HG03139 (cell line): ENCODE measurements at regions not wholly inside any gene's neighbourhood (a gene's known extent, or its start where the extent isn't known, plus 50 kb on each side); places are given as distances from the start of the nearest gene placed in this dataset.

Experiments
- ATAC-seq: cut with Tn5 transposase; IDR thresholded peaks from one replicate; pipeline ENCODE4 v1.9.1; 2021; ENCODE audit not compliant: unreplicated experiment

DNA sequence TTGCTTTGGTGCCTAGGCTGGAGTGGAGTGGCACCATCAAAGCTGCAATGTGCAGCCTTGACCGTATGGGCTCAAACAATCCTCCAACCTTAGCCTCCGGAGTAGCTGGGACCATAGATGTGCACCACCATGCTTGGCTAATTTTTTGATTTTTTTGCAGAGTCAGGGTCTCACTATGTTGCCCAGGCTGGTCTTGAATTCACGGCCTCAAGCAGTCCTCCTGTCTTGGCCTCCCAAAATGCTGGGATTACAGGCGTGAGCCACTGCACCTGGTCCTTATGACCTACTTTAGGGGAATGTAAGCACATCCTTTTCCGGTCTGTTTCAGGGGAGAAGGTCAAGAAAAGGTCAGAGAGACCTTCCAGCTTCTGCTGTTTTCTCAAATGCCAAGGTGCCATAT, 53.4 kb upstream of the SPRED2 start:
- ATAC-seq: no peak

DNA sequence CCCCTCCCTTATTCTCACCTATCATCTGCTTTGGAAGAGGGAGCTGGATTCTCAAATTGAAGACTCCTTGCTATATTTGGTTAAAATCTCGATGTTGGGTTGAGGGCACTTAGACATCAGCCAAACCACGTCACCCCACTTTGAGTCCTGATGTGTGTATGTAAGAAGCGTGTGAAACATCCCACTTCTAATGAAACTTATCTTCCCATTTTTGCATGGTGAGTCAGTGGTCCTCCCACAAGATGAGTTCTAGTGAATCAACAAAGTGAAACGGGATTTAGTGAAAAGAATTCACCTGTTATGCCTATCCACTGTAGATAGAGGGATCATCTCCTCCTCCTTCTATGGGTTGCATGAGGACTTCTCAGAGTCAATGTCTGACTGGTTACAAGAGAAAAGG, 51.4 kb upstream of the SPRED2 start:
- ATAC-seq: no peak

DNA sequence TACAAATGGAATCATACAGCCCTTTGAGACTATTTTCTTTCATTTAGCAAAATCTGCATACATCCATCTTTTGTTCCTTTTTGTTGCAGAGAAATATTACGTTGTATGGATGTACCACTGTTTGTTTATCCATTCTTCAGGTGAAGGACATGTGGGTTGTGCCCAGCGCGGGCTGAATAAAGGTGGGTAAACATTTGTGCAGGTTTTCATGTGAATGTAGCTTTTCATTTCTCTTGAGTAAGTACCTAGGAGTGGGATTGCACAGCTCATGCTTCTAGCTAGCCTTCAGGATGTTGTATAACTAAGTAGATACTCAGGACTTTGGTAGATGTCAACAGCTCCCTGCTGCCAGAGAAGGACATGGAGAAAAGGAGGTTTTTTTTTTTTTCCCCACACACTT, 50.6 kb upstream of the SPRED2 start:
- ATAC-seq: no peak
